OCI-LY3 (cell line): ENCODE measurements at regions not wholly inside any gene's neighbourhood (a gene's known extent, or its start where the extent isn't known, plus 50 kb on each side); places are given as distances from the start of the nearest gene placed in this dataset.
"Not testable (repeated sequence)": the region's sequence is repeated elsewhere in the genome, so short reads cannot be mapped to it uniquely, and the experiment has no call there.

Source experiments
- H2AFZ ChIP-seq: fragments of 200-600, 300-600 bp; shearing (Covaris generic); 2 replicates; pipeline ENCODE4 v1.6.0; 2014; ENCODE audit warnings: antibody characterized with exemption, low read depth, low read length
- H3K27ac ChIP-seq: fragments of 200-600, 300-600 bp; sonication (generic); 2 replicates; pipeline ENCODE4 v1.5.1; 2014; ENCODE audit warnings: mild to moderate bottlenecking, low read length, moderate library complexity, mixed read lengths
- H3K27me3 ChIP-seq: fragments of 200-600, 300-600 bp; sonication (generic); 2 replicates; pipeline ENCODE4 v1.6.1; 2014; ENCODE audit warnings: low read depth, low read length, mixed read lengths
- H3K36me3 ChIP-seq: fragments of 200-600, 300-600 bp; sonication (generic); replicated peaks from 2 replicates; pipeline ENCODE3; 2014; ENCODE audit warnings: low read depth, low read length, mixed read lengths
- H3K4me1 ChIP-seq: fragments of 300-600, 200-600 bp; sonication (generic); 2 replicates; pipeline ENCODE4 v1.6.1; 2014; ENCODE audit warnings: low read length, mixed read lengths
- H3K4me2 ChIP-seq: fragments of 200-600, 300-600 bp; sonication (generic); 2 replicates; pipeline ENCODE4 v1.6.1; 2014; ENCODE audit warnings: low read length, mixed read lengths
- H3K4me3 ChIP-seq: fragments of 300-600, 200-600 bp; sonication (generic); 2 replicates; pipeline ENCODE4 v1.5.1; 2014; ENCODE audit warnings: antibody characterized with exemption, mild to moderate bottlenecking, low read length, moderate library complexity
- H3K79me2 ChIP-seq: fragments of 300-600, 200-600 bp; shearing (Covaris generic); 2 replicates; pipeline ENCODE4 v1.6.1; 2014; ENCODE audit warnings: mild to moderate bottlenecking, low read length, mixed read lengths
- H3K9ac ChIP-seq: fragments of 300-600, 200-600 bp; shearing (Covaris generic); 2 replicates; pipeline ENCODE4 v1.6.0; 2014; ENCODE audit warnings: mild to moderate bottlenecking, low read length, moderate library complexity
- H3K9me3 ChIP-seq: fragments of 200-600, 300-600 bp; shearing (Covaris generic); 2 replicates; pipeline ENCODE4 v1.6.1; 2014; ENCODE audit warnings: low read length, mixed read lengths; ENCODE audit not compliant: insufficient read depth
- H4K20me1 ChIP-seq: fragments of 200-600, 300-600 bp; sonication (generic); 2 replicates; pipeline ENCODE4 v1.6.1; 2016; ENCODE audit warnings: low read length, mixed read lengths; ENCODE audit not compliant: insufficient read depth
- CTCF ChIP-seq: fragments of 200-600, 300-600 bp; sonication (generic); IDR thresholded peaks from 2 replicates; pipeline ENCODE4 v1.5.1; 2014; ENCODE audit warnings: antibody characterized with exemption, low read length, low read depth
- EZH2phosphoT487 ChIP-seq: fragments of 200-600 bp; shearing (Covaris generic); IDR thresholded peaks from 2 replicates; pipeline ENCODE4 v1.6.1; 2018; ENCODE audit warnings: antibody characterized with exemption, mixed run types, low read depth

GRCh38 chr7:29748286-29749099 is 57.8 kb upstream of the WIPF3 start:
- H3K27ac ChIP-seq = no peak overlapping the region
- no peak overlapping the region for H3K4me3 ChIP-seq
- no peaks in the 10 kb centered on the region for H4K20me1 ChIP-seq
- TF ChIP-seq CTCF = peak; percentile 48
- TF ChIP-seq EZH2phosphoT487 = no peak
- H3K27me3 ChIP-seq = no peaks in the 10 kb centered on the region
- no peaks in the 10 kb centered on the region for H3K36me3 ChIP-seq
- H3K79me2 ChIP-seq = no peaks in the 10 kb centered on the region
- H3K4me2 ChIP-seq = no peak overlapping the region
- no peaks in the 10 kb centered on the region for H3K9me3 ChIP-seq
- H2AFZ ChIP-seq = no peak overlapping the region
- no peak overlapping the region for H3K9ac ChIP-seq
- H3K4me1 ChIP-seq = no peaks in the 10 kb centered on the region

DNA sequence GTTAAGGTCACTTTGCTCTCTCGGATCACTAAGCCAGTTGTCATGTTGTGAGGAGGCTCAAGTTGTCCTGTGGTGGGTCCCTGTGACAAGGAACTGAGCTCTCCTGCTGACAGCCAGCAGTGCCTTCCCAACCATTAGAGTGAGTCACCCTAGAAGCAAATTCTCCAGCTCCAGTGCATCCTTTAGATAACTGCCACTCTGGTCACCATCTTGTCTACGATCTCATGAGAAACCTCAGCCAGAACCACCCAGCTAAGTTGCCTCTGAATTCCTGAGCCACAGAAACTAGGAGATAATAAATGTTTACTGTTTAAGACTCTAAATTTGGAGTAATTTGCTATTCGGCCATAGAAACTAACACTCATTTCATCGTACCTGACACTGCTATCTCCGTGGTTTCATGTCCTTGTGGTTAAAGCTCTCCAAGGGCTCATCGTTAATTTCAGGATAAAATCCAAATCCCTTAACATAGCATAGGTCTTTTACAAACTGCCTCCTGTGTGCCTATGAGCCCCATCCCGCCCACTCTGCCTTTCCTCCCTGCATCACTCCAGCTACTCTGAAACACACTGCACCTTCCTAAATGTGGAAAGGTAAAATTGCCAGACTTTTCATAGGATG is 56.5 kb upstream of the WIPF3 start:
- Histone ChIP-seq H3K36me3 (no peaks in the 10 kb centered on the region), H3K27me3 (peaks cover 3% of the 10 kb centered on the region; the same call in 1 of the 2 replicates), H3K79me2 (no peaks in the 10 kb centered on the region), H2AFZ (no peak overlapping the region), H3K4me3 (no peak overlapping the region), H3K9me3 (no peaks in the 10 kb centered on the region), H3K4me1 (no peaks in the 10 kb centered on the region), H4K20me1 (no peaks in the 10 kb centered on the region), H3K4me2 (no peak overlapping the region), H3K27ac (no peak overlapping the region), H3K9ac (no peak overlapping the region)
- no peak for TF ChIP-seq CTCF
- TF ChIP-seq EZH2phosphoT487 = no peak

DNA sequence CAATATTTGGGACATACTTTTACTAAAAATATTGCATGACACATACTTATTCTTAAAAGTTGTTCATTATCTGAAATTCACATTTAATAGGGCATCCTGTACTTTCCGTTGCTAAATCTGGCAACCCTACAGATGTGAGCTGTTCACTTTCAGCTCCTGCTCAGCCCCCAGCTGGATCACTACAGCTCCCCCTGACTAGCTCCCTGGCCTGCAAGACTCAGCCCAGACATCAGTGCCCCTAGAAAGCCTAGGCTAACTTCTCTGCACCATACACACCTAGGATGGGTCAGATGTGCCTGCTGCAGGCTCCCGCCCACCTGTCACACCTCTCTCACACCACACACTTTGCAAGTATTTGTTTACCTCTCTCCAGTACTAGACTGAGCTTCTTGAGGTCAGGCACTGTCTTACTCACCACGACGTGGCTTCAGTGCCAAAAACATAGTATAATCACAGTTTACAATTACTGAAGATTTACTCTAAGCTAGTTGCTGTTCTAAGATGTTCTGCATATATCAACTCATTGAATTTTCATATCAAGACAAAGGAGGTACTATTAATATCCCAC is 55.9 kb upstream of the WIPF3 start:
- H3K9ac ChIP-seq, H3K79me2 ChIP-seq, H3K9me3 ChIP-seq, H3K27me3 ChIP-seq, H3K4me1 ChIP-seq, H3K4me3 ChIP-seq, H3K36me3 ChIP-seq, H4K20me1 ChIP-seq, H2AFZ ChIP-seq, H3K4me2 ChIP-seq, H3K27ac ChIP-seq: not testable (repeated sequence)

GRCh38 chr7:29751012-29751411 is 55.3 kb upstream of the WIPF3 start:
- H3K79me2 ChIP-seq, H4K20me1 ChIP-seq, H3K9me3 ChIP-seq, H3K27me3 ChIP-seq, H3K4me3 ChIP-seq, H3K4me2 ChIP-seq, H3K36me3 ChIP-seq, H3K9ac ChIP-seq, H3K27ac ChIP-seq, H3K4me1 ChIP-seq, H2AFZ ChIP-seq: not testable (repeated sequence)

- no peak overlapping the region for H3K4me2 ChIP-seq
- no peak overlapping the region for H2AFZ ChIP-seq
- TF ChIP-seq CTCF = no peak
- TF ChIP-seq EZH2phosphoT487 = no peak
- no peak overlapping the region for H3K27ac ChIP-seq
- no peaks in the 10 kb centered on the region for H3K79me2 ChIP-seq
- H3K9ac ChIP-seq = no peak overlapping the region
- H3K4me3 ChIP-seq = no peak overlapping the region
- no peaks in the 10 kb centered on the region for H3K36me3 ChIP-seq
- H3K9me3 ChIP-seq = no peaks in the 10 kb centered on the region
- H4K20me1 ChIP-seq = no peaks in the 10 kb centered on the region
- no peaks in the 10 kb centered on the region for H3K4me1 ChIP-seq
- peaks cover 9% of the 10 kb centered on the region; the same call in 1 of the 2 replicates for H3K27me3 ChIP-seq
Measured at GRCh38 chr7:29754874-29755490, 51.3 kb upstream of the WIPF3 start.
